A673 (cell line): ENCODE measurements at regions not wholly inside any gene's neighbourhood (a gene's known extent, or its start where the extent isn't known, plus 50 kb on each side); places are given as distances from the start of the nearest gene placed in this dataset.

Source experiments
- BruUV-seq: library from RNA; stranded (reverse); fragments of 400-500 nt; replicated peaks from 2 replicates; lab custom pipeline; 2021; lab: Mats Ljungman, UMichigan
- CTCF ChIA-PET: fragments of 300-600 bp; sonication (Branson Sonifier 250); formaldehyde crosslinking; loops from one replicate; lab custom pipeline; 2022; ENCODE audit warnings: antibody characterized with exemption; lab: Charles Lee
- POLR2A ChIA-PET: fragments of 300-600 bp; sonication (Branson Sonifier 250); formaldehyde crosslinking; loops from one replicate; lab custom pipeline; 2022; ENCODE audit warnings: antibody characterized with exemption; ENCODE audit not compliant: low non-redundant PET; lab: Charles Lee
- DNase-seq: peaks from one replicate; pipeline ENCODE4 v3.0.0-alpha.2; 2015; ENCODE audit warnings: low spot score
- H3K27ac ChIP-seq: fragments of 200-600 bp; sonication (generic); 2 replicates; pipeline ENCODE4 v1.5.1; 2016; ENCODE audit warnings: mixed run types, low read depth, mild to moderate bottlenecking, mixed read lengths, antibody characterized with exemption, low read length; ENCODE audit not compliant: poor library complexity, severe bottlenecking
- H3K27me3 ChIP-seq: fragments of 200-600 bp; sonication (generic); replicated peaks from 2 replicates; pipeline ENCODE4 v1.6.1; 2017; ENCODE audit warnings: mixed run types, low read depth, mild to moderate bottlenecking, mixed read lengths, antibody characterized with exemption, low read length; ENCODE audit not compliant: insufficient read depth, poor library complexity
- H3K36me3 ChIP-seq: fragments of 200-600 bp; sonication (generic); 2 replicates; pipeline ENCODE4 v1.6.1; 2016; ENCODE audit warnings: mixed run types, mild to moderate bottlenecking, mixed read lengths, antibody characterized with exemption, low read length; ENCODE audit not compliant: insufficient read depth, poor library complexity, severe bottlenecking
- H3K4me1 ChIP-seq: fragments of 200-600 bp; sonication (generic); 2 replicates; pipeline ENCODE4 v1.6.1; 2017; ENCODE audit warnings: mixed run types, mild to moderate bottlenecking, mixed read lengths, antibody characterized with exemption, low read length; ENCODE audit not compliant: insufficient read depth, poor library complexity, severe bottlenecking
- H3K4me3 ChIP-seq: fragments of 200-600 bp; sonication (generic); 2 replicates; pipeline ENCODE4 v1.5.1; 2016; ENCODE audit warnings: low read depth, mixed run types, mild to moderate bottlenecking, mixed read lengths, low read length; ENCODE audit not compliant: poor library complexity, severe bottlenecking
- H3K9me3 ChIP-seq: fragments of 200-600 bp; sonication (generic); 2 replicates; pipeline ENCODE4 v1.6.1; 2016; ENCODE audit warnings: mixed run types, low read depth, mild to moderate bottlenecking, mixed read lengths, antibody characterized with exemption, low read length; ENCODE audit not compliant: poor library complexity, severe bottlenecking
- EZH2 ChIP-seq: fragments of 200-600 bp; sonication (generic); IDR thresholded peaks from 2 replicates; pipeline ENCODE4 v1.6.1; 2017; ENCODE audit warnings: borderline replicate concordance, low read depth, mild to moderate bottlenecking, mixed read lengths, antibody characterized with exemption, low read length; ENCODE audit not compliant: poor library complexity, severe bottlenecking
- intact Hi-C: fragments of 100-400 bp; cut with micrococcal nuclease; formaldehyde crosslinking; loops from one replicate; pipeline ENCODE4 v1.10.0; 2022; ENCODE audit not compliant: unreplicated experiment
- TF ChIP-seq, protein P1 (sequence below): fragments of 300-800, 200-600 bp; sonication (generic); conservative IDR thresholded peaks from 2 replicates; pipeline ENCODE4 v1.5.1; 2017; ENCODE audit warnings: low read depth, mild to moderate bottlenecking, antibody characterized with exemption, low read length, moderate library complexity, mixed read lengths

DNA sequence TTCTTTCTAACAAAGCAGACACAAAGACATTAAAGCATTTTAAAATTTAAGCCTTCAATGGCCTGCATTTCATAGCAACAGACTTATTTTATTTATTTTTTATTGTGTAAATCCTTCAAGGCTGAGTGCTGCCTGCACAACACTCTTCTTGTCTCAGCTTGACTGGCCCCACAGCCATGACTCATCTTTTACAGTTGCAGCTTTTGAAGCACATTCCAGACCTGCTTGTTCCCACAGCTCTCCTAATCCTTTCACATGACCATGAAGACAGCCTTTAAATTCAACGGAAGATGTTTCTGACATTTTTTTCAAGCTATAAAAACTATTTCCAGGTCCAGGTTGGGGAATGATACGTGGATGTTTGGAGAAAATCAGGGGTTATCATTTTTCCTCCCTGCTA lies 276.9 kb upstream of the TACR3 start:
- Histone ChIP-seq H3K36me3 (no peaks in the 10 kb centered on the region), H3K9me3 (peaks cover 6% of the 10 kb centered on the region), H3K4me3 (peak overlapping the region; percentile 7), H3K27me3 (no peaks in the 10 kb centered on the region), H3K4me1 (peaks cover 13% of the 10 kb centered on the region), H3K27ac (peak overlapping the region; percentile 49)
- intact Hi-C loops, result loop anchor here (1.0 to 5.0 kb wide), 4 partner anchors 864 to 1716 kb away; partner anchors contain the start of gene TET2
- no TSS peak for BruUV-seq
- peak; percentile 88 for DNase-seq
- ChIA-PET POLR2A (no interaction called here), CTCF (interaction anchor here (0.5 to 0.6 kb wide), 2 partner anchors 75 to 1719 kb away, joined by 3 read pairs; no protein-coding TSS in a partner anchor)
- TF ChIP-seq, protein P1, sequence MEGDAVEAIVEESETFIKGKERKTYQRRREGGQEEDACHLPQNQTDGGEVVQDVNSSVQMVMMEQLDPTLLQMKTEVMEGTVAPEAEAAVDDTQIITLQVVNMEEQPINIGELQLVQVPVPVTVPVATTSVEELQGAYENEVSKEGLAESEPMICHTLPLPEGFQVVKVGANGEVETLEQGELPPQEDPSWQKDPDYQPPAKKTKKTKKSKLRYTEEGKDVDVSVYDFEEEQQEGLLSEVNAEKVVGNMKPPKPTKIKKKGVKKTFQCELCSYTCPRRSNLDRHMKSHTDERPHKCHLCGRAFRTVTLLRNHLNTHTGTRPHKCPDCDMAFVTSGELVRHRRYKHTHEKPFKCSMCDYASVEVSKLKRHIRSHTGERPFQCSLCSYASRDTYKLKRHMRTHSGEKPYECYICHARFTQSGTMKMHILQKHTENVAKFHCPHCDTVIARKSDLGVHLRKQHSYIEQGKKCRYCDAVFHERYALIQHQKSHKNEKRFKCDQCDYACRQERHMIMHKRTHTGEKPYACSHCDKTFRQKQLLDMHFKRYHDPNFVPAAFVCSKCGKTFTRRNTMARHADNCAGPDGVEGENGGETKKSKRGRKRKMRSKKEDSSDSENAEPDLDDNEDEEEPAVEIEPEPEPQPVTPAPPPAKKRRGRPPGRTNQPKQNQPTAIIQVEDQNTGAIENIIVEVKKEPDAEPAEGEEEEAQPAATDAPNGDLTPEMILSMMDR, result no peak
- TF ChIP-seq EZH2, result no peak

DNA sequence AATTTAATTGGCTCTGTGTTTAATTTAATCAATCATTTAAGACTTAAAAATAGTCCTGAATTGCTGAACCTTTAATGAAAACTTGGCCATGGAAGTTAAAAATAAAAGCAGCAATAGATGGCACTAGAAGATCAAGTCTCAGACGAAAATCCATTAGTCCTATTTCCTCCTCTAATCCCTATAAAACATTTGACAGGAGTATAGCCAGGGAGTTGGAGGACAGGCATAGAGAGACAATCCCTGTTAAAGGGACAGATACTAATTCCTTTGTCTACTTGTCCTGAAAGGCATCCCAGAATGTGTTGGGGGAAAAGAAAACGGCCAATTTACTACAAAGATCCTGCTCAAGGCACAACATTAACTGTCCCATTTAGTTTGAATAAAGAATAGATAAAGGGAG lies 276.3 kb upstream of the TACR3 start:
- peaks cover 13% of the 10 kb centered on the region for H3K4me1 ChIP-seq
- no TSS peak for BruUV-seq
- H3K9me3 ChIP-seq, result peaks cover 12% of the 10 kb centered on the region
- H3K4me3 ChIP-seq, result peak overlapping the region; percentile 7
- TF ChIP-seq EZH2, result no peak
- TF ChIP-seq, protein P1, result peak; percentile 61
- intact Hi-C loops, result loop anchor here (1.0 to 5.0 kb wide), 4 partner anchors 864 to 1716 kb away; partner anchors contain the start of gene TET2
- peak overlapping the region; percentile 49 for H3K27ac ChIP-seq
- CTCF ChIA-PET, result interaction anchor here (0.5 to 0.6 kb wide), 2 partner anchors 75 to 1719 kb away, joined by 3 read pairs; no protein-coding TSS in a partner anchor
- no peaks in the 10 kb centered on the region for H3K36me3 ChIP-seq
- POLR2A ChIA-PET, result no interaction called here
- peak; percentile 84 for DNase-seq
- no peaks in the 10 kb centered on the region for H3K27me3 ChIP-seq

GRCh38 chr4:103994059-103994458 lies 274.3 kb upstream of the TACR3 start:
- Histone ChIP-seq H3K27ac (no peak overlapping the region), H3K27me3 (no peaks in the 10 kb centered on the region), H3K9me3 (peaks cover 17% of the 10 kb centered on the region), H3K36me3 (no peaks in the 10 kb centered on the region), H3K4me3 (no peak overlapping the region), H3K4me1 (peaks cover 13% of the 10 kb centered on the region)
- no peak for TF ChIP-seq EZH2
- TF ChIP-seq, protein P1, result peak; percentile 53
- ChIA-PET CTCF (no interaction called here), POLR2A (no interaction called here)
- DNase-seq, result peak; percentile 43
- BruUV-seq, result no TSS peak
- intact Hi-C loops, result no loop called here
